SK-N-MC (cell line): ENCODE measurements at regions not wholly inside any gene's neighbourhood (a gene's known extent, or its start where the extent isn't known, plus 50 kb on each side); places are given as distances from the start of the nearest gene placed in this dataset.

ENCODE experiments used
- DNase-seq: peaks from one replicate; pipeline ENCODE4 v3.0.0-alpha.2; 2011; ENCODE audit warnings: low read depth, low spot score
- H3K27ac ChIP-seq: fragments of 200-600 bp; sonication (generic); 2 replicates; pipeline ENCODE4 v1.5.1; 2016; ENCODE audit warnings: mixed run types
- H3K36me3 ChIP-seq: fragments of 200-600 bp; sonication (generic); 2 replicates; pipeline ENCODE4 v1.6.1; 2017; ENCODE audit warnings: antibody characterized with exemption, low read length, mixed read lengths; ENCODE audit not compliant: insufficient read depth
- H3K4me3 ChIP-seq: fragments of 200-600 bp; sonication (generic); 2 replicates; pipeline ENCODE4 v1.5.1; 2016
- H3K9ac ChIP-seq: fragments of 200-600 bp; sonication (generic); 2 replicates; pipeline ENCODE4 v1.8.0; 2017; ENCODE audit warnings: mixed run types, mixed read lengths; ENCODE audit not compliant: insufficient read length
- H3K9me3 ChIP-seq: fragments of 200-600 bp; sonication (generic); 2 replicates; pipeline ENCODE4 v1.6.1; 2017; ENCODE audit warnings: low read depth, mild to moderate bottlenecking, antibody characterized with exemption, low read length, moderate library complexity, mixed read lengths
- EZH2 ChIP-seq: fragments of 200-600 bp; sonication (generic); IDR thresholded peaks from one replicate; pipeline ENCODE4 v1.6.1; 2017; ENCODE audit warnings: antibody characterized with exemption
- FOXP2 ChIP-seq: optimal IDR thresholded peaks from 2 replicates; pipeline ENCODE3; 2011; ENCODE audit warnings: mild to moderate bottlenecking, moderate library complexity; ENCODE audit not compliant: insufficient read depth; ENCODE audit errors: extremely low read length, control extremely low read depth
- POLR2AphosphoS5 ChIP-seq: IDR thresholded peaks from 2 replicates; pipeline ENCODE4 v1.6.1; 2012; ENCODE audit warnings: mild to moderate bottlenecking, low read depth, low read length, borderline replicate concordance

GRCh38 chr20:12399110-12399836 is 481.6 kb downstream of the BTBD3 start:
- DNase-seq = no peak
- no peak overlapping the region for H3K27ac ChIP-seq
- H3K36me3 ChIP-seq = no peaks in the 10 kb centered on the region
- no peaks in the 10 kb centered on the region for H3K9me3 ChIP-seq
- no peak overlapping the region for H3K9ac ChIP-seq
- no peak overlapping the region for H3K4me3 ChIP-seq
- TF ChIP-seq POLR2AphosphoS5 = no peak
- TF ChIP-seq FOXP2 = no peak
- no peak for TF ChIP-seq EZH2

GRCh38 chr20:12404941-12405340 is 487.2 kb downstream of the BTBD3 start:
- no peak for DNase-seq
- Histone ChIP-seq H3K27ac (no peak overlapping the region), H3K4me3 (no peak overlapping the region), H3K9me3 (no peaks in the 10 kb centered on the region), H3K9ac (no peak overlapping the region), H3K36me3 (no peaks in the 10 kb centered on the region)
- TF ChIP-seq EZH2 = no peak
- TF ChIP-seq FOXP2 = no peak
- no peak for TF ChIP-seq POLR2AphosphoS5

- DNase-seq = no peak
- Histone ChIP-seq H3K9me3 (no peaks in the 10 kb centered on the region), H3K9ac (no peak overlapping the region), H3K27ac (no peak overlapping the region), H3K36me3 (no peaks in the 10 kb centered on the region), H3K4me3 (no peak overlapping the region)
- TF ChIP-seq EZH2 (no peak), POLR2AphosphoS5 (no peak), FOXP2 (no peak)
Observed at GRCh38 chr20:12406978-12407377, 489.3 kb downstream of the BTBD3 start.

- Histone ChIP-seq H3K27ac (no peak overlapping the region), H3K9me3 (no peaks in the 10 kb centered on the region), H3K4me3 (no peak overlapping the region), H3K36me3 (no peaks in the 10 kb centered on the region), H3K9ac (no peak overlapping the region)
- no peak for DNase-seq
- no peak for TF ChIP-seq EZH2
- no peak for TF ChIP-seq POLR2AphosphoS5
- no peak for TF ChIP-seq FOXP2
Observed at GRCh38 chr20:12409501-12409900, 491.8 kb downstream of the BTBD3 start.

GRCh38 chr20:12410783-12411182 is 493.1 kb downstream of the BTBD3 start:
- DNase-seq = no peak
- H3K9me3 ChIP-seq = no peaks in the 10 kb centered on the region

DNA sequence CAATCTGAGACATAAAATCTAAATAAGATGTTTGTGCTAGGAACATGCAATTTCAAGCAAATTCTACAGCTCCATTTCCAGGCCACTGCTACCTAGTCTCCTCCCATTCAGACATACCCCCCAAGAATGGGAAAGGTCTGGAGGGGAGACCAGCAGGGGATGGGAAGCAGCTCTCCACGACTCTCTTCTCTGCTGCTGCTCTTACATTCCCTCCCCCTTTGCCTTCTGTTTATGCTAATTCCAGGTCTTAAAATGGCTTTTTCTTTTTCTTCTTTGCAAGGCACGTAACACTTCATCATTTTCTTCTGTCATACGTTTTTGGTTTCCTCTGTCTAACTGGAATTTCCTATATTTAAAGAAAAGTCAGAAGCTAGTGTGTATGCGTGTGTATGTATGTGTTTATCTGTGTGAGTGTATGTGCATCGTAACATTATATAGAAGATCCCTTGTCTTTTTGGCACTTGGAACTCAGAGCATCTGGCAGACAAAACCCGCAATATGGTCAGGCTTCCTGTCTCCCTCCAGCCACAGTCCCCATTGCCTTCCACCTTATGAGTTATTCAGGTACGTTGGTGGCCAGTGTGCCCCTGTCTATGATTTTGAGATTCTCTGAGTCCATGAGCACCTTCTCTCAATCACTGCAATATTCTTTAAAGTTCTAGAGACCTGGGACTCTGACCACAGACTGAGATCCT is 493.7 kb downstream of the BTBD3 start:
- H3K9ac ChIP-seq = no peak overlapping the region
- no peak overlapping the region for H3K4me3 ChIP-seq
- no peaks in the 10 kb centered on the region for H3K9me3 ChIP-seq
- H3K27ac ChIP-seq = no peak overlapping the region
- DNase-seq = no peak
- no peaks in the 10 kb centered on the region for H3K36me3 ChIP-seq
- TF ChIP-seq EZH2 = no peak
- TF ChIP-seq POLR2AphosphoS5 = no peak
- TF ChIP-seq FOXP2 = no peak

More at GRCh38 chr20:12410783-12411182, 493.1 kb downstream of the BTBD3 start:
- no peak for TF ChIP-seq EZH2
- TF ChIP-seq POLR2AphosphoS5 = no peak
- TF ChIP-seq FOXP2 = no peak
- H3K36me3 ChIP-seq = no peaks in the 10 kb centered on the region
- H3K27ac ChIP-seq = no peak overlapping the region
- no peak overlapping the region for H3K4me3 ChIP-seq
- H3K9ac ChIP-seq = no peak overlapping the region

DNA sequence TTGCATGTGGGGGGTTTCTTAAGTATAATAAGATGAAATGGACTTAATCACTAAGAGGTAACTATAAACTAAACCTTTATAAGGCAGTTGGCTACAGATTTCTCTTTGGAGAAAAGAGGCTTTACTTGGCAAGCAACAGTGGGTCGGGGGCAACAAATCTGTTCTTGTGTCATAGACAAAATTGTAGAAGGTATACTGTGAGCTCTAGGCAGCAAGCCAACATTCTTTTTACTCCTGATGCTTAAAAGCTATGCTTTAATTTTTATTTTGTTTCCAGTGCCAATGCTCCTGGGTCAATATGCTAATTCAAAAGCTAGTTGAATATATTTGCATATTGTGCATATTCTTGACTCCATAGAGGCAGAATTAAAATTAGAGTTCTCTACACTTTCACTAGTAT is 495.4 kb downstream of the BTBD3 start:
- Histone ChIP-seq H3K27ac (no peak overlapping the region), H3K9me3 (no peaks in the 10 kb centered on the region), H3K36me3 (no peaks in the 10 kb centered on the region), H3K4me3 (no peak overlapping the region), H3K9ac (no peak overlapping the region)
- no peak for DNase-seq
- no peak for TF ChIP-seq EZH2
- TF ChIP-seq FOXP2 = no peak
- no peak for TF ChIP-seq POLR2AphosphoS5

DNA sequence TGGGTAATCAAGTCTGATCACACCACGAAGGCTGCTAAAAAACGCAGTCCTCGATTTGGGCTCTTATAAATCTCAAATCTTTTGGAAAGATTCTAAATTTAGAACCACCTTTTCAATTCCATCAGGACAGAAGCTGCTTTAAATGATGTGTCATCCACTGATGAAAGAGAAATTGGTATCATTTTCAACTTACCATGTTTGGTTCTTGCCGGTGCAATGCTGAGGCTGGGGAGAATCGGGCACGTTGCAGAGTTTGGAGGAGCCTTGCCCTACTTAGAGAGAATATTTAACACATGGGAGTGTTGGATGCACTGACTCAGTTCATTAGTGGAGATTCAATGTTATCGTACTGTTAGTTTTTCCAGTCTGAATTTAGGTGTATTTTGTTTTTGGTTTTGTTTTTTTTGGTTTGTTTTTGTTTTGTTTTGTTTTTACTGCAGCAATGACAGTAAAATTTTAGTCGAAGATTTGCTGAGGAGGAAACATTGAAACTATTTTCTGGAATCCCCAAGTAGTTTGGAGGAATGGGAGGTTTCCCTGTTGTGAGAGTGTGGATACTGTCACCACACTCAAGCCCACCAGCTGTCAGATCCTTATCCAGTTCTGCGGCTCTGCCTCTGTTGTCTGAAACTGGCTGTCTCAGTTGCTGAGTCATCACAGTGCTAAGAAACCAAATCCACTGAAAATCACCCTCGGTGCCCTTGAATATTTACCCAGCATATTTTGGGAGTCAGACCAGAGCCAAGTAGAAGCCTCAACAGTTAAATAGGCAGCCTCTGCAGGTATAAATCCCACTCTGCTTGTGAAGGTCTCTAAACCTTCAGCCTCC is 497.0 kb downstream of the BTBD3 start:
- H3K27ac ChIP-seq = no peak overlapping the region
- no peak overlapping the region for H3K4me3 ChIP-seq
- no peak overlapping the region for H3K9ac ChIP-seq
- no peak for DNase-seq
- H3K36me3 ChIP-seq = no peaks in the 10 kb centered on the region
- TF ChIP-seq EZH2 (no peak), POLR2AphosphoS5 (no peak), FOXP2 (no peak)
- H3K9me3 ChIP-seq = no peaks in the 10 kb centered on the region
